ENCODE measurements at regions not wholly inside any gene's neighbourhood (a gene's known extent, or its start where the extent isn't known, plus 50 kb on each side); places are given as distances from the start of the nearest gene placed in this dataset.

GRCh38 chr15:38670128-38671005 is 105.8 kb upstream of the RASGRP1 start:
- no peaks in the 10 kb centered on the region for H3K9me2 ChIP-seq (ENCODE audit: insufficient read depth, low read length)
- H2AFZ ChIP-seq (ENCODE audit: low read depth, low read length): no peak overlapping the region
- TF ChIP-seq TAF1 (IDR thresholded peaks at IDR 0.05; ENCODE audit: low read depth) (no peak), RAD21 (conservative IDR thresholded peaks at IDR 0.05) (no peak), MXI1 (conservative IDR thresholded peaks at IDR 0.05; ENCODE audit: poor library complexity, severe bottlenecking) (no peak), POLR2AphosphoS5 (IDR thresholded peaks at IDR 0.05) (no peak), SMC3 (conservative IDR thresholded peaks at IDR 0.05; ENCODE audit: poor library complexity) (no peak), CTCF (IDR thresholded peaks at IDR 0.05; ENCODE audit: poor library complexity, severe bottlenecking) (no peak), EZH2 (IDR thresholded peaks at IDR 0.05; ENCODE audit: borderline replicate concordance, insufficient read depth, low read length, poor library complexity, severe bottlenecking) (no peak), REST (IDR thresholded peaks at IDR 0.05; ENCODE audit: borderline replicate concordance) (no peak), EP300 (conservative IDR thresholded peaks at IDR 0.05; ENCODE audit: poor library complexity, severe bottlenecking) (no peak)
- no peaks in the 10 kb centered on the region for H3K79me2 ChIP-seq (replicated peaks; ENCODE audit: insufficient read depth, low read length)
- H3K4me3 ChIP-seq (ENCODE audit: low read length): no peak overlapping the region
- no peaks in the 10 kb centered on the region for H3K9me3 ChIP-seq (ENCODE audit: low read length)
- H4K20me1 ChIP-seq (ENCODE audit: insufficient read depth): no peaks in the 10 kb centered on the region
- peaks cover 4% of the 10 kb centered on the region for H3K27me3 ChIP-seq (ENCODE audit: insufficient read depth, low read depth, low read length)
- H3K36me3 ChIP-seq (ENCODE audit: insufficient read depth, low read length): no peaks in the 10 kb centered on the region
- no peak overlapping the region for H3K4me2 ChIP-seq (ENCODE audit: low read length)
- H3K27ac ChIP-seq (ENCODE audit: low read length): no peak overlapping the region
- H3F3A ChIP-seq (ENCODE audit: insufficient read depth, low read length, poor library complexity, severe bottlenecking): no peaks in the 10 kb centered on the region
- H3K9ac ChIP-seq (ENCODE audit: low read length): no peak overlapping the region

- peaks cover 4% of the 10 kb centered on the region for H3K27me3 ChIP-seq (ENCODE audit: insufficient read depth, low read depth, low read length)
- H3K9me3 ChIP-seq (ENCODE audit: low read length): no peaks in the 10 kb centered on the region
- no peaks in the 10 kb centered on the region for H3K36me3 ChIP-seq (ENCODE audit: insufficient read depth, low read length)
- TF ChIP-seq EP300 (conservative IDR thresholded peaks at IDR 0.05; ENCODE audit: poor library complexity, severe bottlenecking) (no peak), REST (IDR thresholded peaks at IDR 0.05; ENCODE audit: borderline replicate concordance) (no peak), POLR2AphosphoS5 (IDR thresholded peaks at IDR 0.05) (no peak), RAD21 (conservative IDR thresholded peaks at IDR 0.05) (no peak), CTCF (IDR thresholded peaks at IDR 0.05; ENCODE audit: poor library complexity, severe bottlenecking) (no peak), SMC3 (conservative IDR thresholded peaks at IDR 0.05; ENCODE audit: poor library complexity) (no peak), TAF1 (IDR thresholded peaks at IDR 0.05; ENCODE audit: low read depth) (no peak), MXI1 (conservative IDR thresholded peaks at IDR 0.05; ENCODE audit: poor library complexity, severe bottlenecking) (no peak)
- H3K4me2 ChIP-seq (ENCODE audit: low read length): no peak overlapping the region
- no peak overlapping the region for H3K4me3 ChIP-seq (ENCODE audit: low read length)
- H3K27ac ChIP-seq (ENCODE audit: low read length): no peak overlapping the region
- H3K79me2 ChIP-seq (replicated peaks; ENCODE audit: insufficient read depth, low read length): no peaks in the 10 kb centered on the region
- H3F3A ChIP-seq (ENCODE audit: insufficient read depth, low read length, poor library complexity, severe bottlenecking): no peaks in the 10 kb centered on the region
- no peaks in the 10 kb centered on the region for H3K9me2 ChIP-seq (ENCODE audit: insufficient read depth, low read length)
- H4K20me1 ChIP-seq (ENCODE audit: insufficient read depth): no peaks in the 10 kb centered on the region
- no peak overlapping the region for H3K9ac ChIP-seq (ENCODE audit: low read length)
- H2AFZ ChIP-seq (ENCODE audit: low read depth, low read length): no peak overlapping the region
Observed at GRCh38 chr15:38671006-38671387, 106.4 kb upstream of the RASGRP1 start.
